Duodenal mucosa (tissue), 2 donors: ENCODE measurements at regions not wholly inside any gene's neighbourhood (a gene's known extent, or its start where the extent isn't known, plus 50 kb on each side); places are given as distances from the start of the nearest gene placed in this dataset.

Experiments used
- H3K27ac ChIP-seq: one replicate; pipeline ENCODE4 v1.7.0; 2013; ENCODE audit warnings: low read depth, low read length
- H3K27me3 ChIP-seq, 2 donors: one replicate each; pipeline ENCODE4 v1.7.0; 2013; ENCODE audit warnings: low read length in 2 of 2, control low read depth in 1 of 2; ENCODE audit not compliant: insufficient read depth in 2 of 2, control insufficient read depth in 1 of 2
- H3K36me3 ChIP-seq, 2 donors: one replicate each; pipeline ENCODE4 v1.7.0; 2013; ENCODE audit warnings: low read length in 2 of 2, control low read depth in 1 of 2; ENCODE audit not compliant: insufficient read depth in 2 of 2, control insufficient read depth in 1 of 2
- H3K4me1 ChIP-seq, 2 donors: one replicate each; pipeline ENCODE4 v1.7.0; 2013; ENCODE audit warnings: low read length in 2 of 2, control low read depth in 1 of 2; ENCODE audit not compliant: insufficient read depth in 2 of 2, control insufficient read depth in 1 of 2
- H3K4me3 ChIP-seq, 2 donors: one replicate each; pipeline ENCODE4 v1.7.0; 2013; ENCODE audit warnings: low read length in 2 of 2, low read depth in 1 of 2
- H3K9ac ChIP-seq, 2 donors: one replicate each; pipeline ENCODE4 v1.7.0; 2013; ENCODE audit warnings: low read length in 2 of 2, low read depth in 1 of 2
- H3K9me3 ChIP-seq, 2 donors: one replicate each; pipeline ENCODE4 v1.7.0; 2013; ENCODE audit warnings: low read length in 2 of 2, control low read depth in 1 of 2; ENCODE audit not compliant: control insufficient read depth in 1 of 2

- no peaks in the 10 kb centered on the region for H3K36me3 ChIP-seq
- H3K27ac ChIP-seq: no peak overlapping the region
Observed at GRCh38 chr10:6320320-6321010, 117.7 kb downstream of the PFKFB3 start.

GRCh38 chr10:6321880-6322279 is 119.1 kb downstream of the PFKFB3 start:
- no peaks in the 10 kb centered on the region for H3K27me3 ChIP-seq
- H3K9me3 ChIP-seq: no peaks in the 10 kb centered on the region
- no peaks in the 10 kb centered on the region for H3K4me1 ChIP-seq
- no peak overlapping the region for H3K9ac ChIP-seq
- no peaks in the 10 kb centered on the region for H3K36me3 ChIP-seq
- H3K4me3 ChIP-seq: no peak overlapping the region
- no peak overlapping the region for H3K27ac ChIP-seq

More at GRCh38 chr10:6320320-6321010, 117.7 kb downstream of the PFKFB3 start:
- no peak overlapping the region for H3K4me3 ChIP-seq
- no peak overlapping the region for H3K9ac ChIP-seq
- no peaks in the 10 kb centered on the region for H3K4me1 ChIP-seq
- H3K9me3 ChIP-seq: no peaks in the 10 kb centered on the region
- H3K27me3 ChIP-seq: no peaks in the 10 kb centered on the region

GRCh38 chr10:6322805-6323204 is 120.1 kb downstream of the PFKFB3 start:
- H3K36me3 ChIP-seq: no peaks in the 10 kb centered on the region
- H3K27ac ChIP-seq: no peak overlapping the region
- H3K9me3 ChIP-seq: no peaks in the 10 kb centered on the region
- H3K9ac ChIP-seq: no peak overlapping the region
- no peak overlapping the region for H3K4me3 ChIP-seq
- H3K4me1 ChIP-seq: no peaks in the 10 kb centered on the region
- H3K27me3 ChIP-seq: no peaks in the 10 kb centered on the region

- no peaks in the 10 kb centered on the region for H3K36me3 ChIP-seq
- no peak overlapping the region for H3K9ac ChIP-seq
- H3K4me1 ChIP-seq: no peaks in the 10 kb centered on the region
- H3K9me3 ChIP-seq: peaks cover 0 to 2% of the 10 kb centered on the region in 2 donors
- H3K4me3 ChIP-seq: no peak overlapping the region
- no peak overlapping the region for H3K27ac ChIP-seq
- no peaks in the 10 kb centered on the region for H3K27me3 ChIP-seq
Observed at GRCh38 chr10:6327961-6328698, 125.4 kb downstream of the PFKFB3 start.

- Histone ChIP-seq H3K36me3 (no peaks in the 10 kb centered on the region), H3K27me3 (no peaks in the 10 kb centered on the region), H3K4me1 (no peaks in the 10 kb centered on the region), H3K27ac (no peak overlapping the region), H3K4me3 (no peak overlapping the region), H3K9me3 (peaks cover 0 to 2% of the 10 kb centered on the region in 2 donors), H3K9ac (no peak overlapping the region)
Observed at GRCh38 chr10:6328699-6329423, 126.1 kb downstream of the PFKFB3 start.

- no peaks in the 10 kb centered on the region for H3K27me3 ChIP-seq
- no peaks in the 10 kb centered on the region for H3K4me1 ChIP-seq
- no peaks in the 10 kb centered on the region for H3K36me3 ChIP-seq
- no peak overlapping the region for H3K4me3 ChIP-seq
- peaks cover 0 to 2% of the 10 kb centered on the region in 2 donors for H3K9me3 ChIP-seq
- no peak overlapping the region for H3K27ac ChIP-seq
- H3K9ac ChIP-seq: no peak overlapping the region
Observed at GRCh38 chr10:6333086-6333485, 130.4 kb downstream of the PFKFB3 start.

- Histone ChIP-seq H3K27me3 (no peaks in the 10 kb centered on the region), H3K4me3 (no peak overlapping the region), H3K4me1 (no peaks in the 10 kb centered on the region), H3K9me3 (peaks cover 0 to 2% of the 10 kb centered on the region in 2 donors), H3K27ac (no peak overlapping the region), H3K9ac (no peak overlapping the region), H3K36me3 (no peaks in the 10 kb centered on the region)
Observed at GRCh38 chr10:6333973-6334372, 131.2 kb downstream of the PFKFB3 start.

- Histone ChIP-seq H3K36me3 (no peaks in the 10 kb centered on the region), H3K4me3 (no peak overlapping the region), H3K9ac (no peak overlapping the region)
Observed at GRCh38 chr10:6336016-6336415, 133.3 kb downstream of the PFKFB3 start.

GRCh38 chr10:6337382-6337781 is 134.7 kb downstream of the PFKFB3 start:
- Histone ChIP-seq H3K9me3 (peaks cover 0 to 2% of the 10 kb centered on the region in 2 donors), H3K9ac (no peak overlapping the region), H3K27me3 (no peaks in the 10 kb centered on the region), H3K4me3 (no peak overlapping the region), H3K36me3 (no peaks in the 10 kb centered on the region), H3K4me1 (no peaks in the 10 kb centered on the region), H3K27ac (no peak overlapping the region)

More at GRCh38 chr10:6336016-6336415, 133.3 kb downstream of the PFKFB3 start:
- Histone ChIP-seq H3K27ac (no peak overlapping the region), H3K4me1 (no peaks in the 10 kb centered on the region), H3K9me3 (peaks cover 0 to 2% of the 10 kb centered on the region in 2 donors), H3K27me3 (no peaks in the 10 kb centered on the region)

GRCh38 chr10:6338361-6338760 is 135.6 kb downstream of the PFKFB3 start:
- no peaks in the 10 kb centered on the region for H3K27me3 ChIP-seq
- H3K4me1 ChIP-seq: no peaks in the 10 kb centered on the region
- H3K27ac ChIP-seq: no peak overlapping the region
- H3K9me3 ChIP-seq: no peaks in the 10 kb centered on the region
- H3K4me3 ChIP-seq: no peak overlapping the region
- no peak overlapping the region for H3K9ac ChIP-seq
- H3K36me3 ChIP-seq: no peaks in the 10 kb centered on the region
